ENCODE measurements at regions not wholly inside any gene's neighbourhood (a gene's known extent, or its start where the extent isn't known, plus 50 kb on each side); places are given as distances from the start of the nearest gene placed in this dataset.
"Not testable (repeated sequence)": the region's sequence is repeated elsewhere in the genome, so short reads cannot be mapped to it uniquely, and the experiment has no call there.

DNA sequence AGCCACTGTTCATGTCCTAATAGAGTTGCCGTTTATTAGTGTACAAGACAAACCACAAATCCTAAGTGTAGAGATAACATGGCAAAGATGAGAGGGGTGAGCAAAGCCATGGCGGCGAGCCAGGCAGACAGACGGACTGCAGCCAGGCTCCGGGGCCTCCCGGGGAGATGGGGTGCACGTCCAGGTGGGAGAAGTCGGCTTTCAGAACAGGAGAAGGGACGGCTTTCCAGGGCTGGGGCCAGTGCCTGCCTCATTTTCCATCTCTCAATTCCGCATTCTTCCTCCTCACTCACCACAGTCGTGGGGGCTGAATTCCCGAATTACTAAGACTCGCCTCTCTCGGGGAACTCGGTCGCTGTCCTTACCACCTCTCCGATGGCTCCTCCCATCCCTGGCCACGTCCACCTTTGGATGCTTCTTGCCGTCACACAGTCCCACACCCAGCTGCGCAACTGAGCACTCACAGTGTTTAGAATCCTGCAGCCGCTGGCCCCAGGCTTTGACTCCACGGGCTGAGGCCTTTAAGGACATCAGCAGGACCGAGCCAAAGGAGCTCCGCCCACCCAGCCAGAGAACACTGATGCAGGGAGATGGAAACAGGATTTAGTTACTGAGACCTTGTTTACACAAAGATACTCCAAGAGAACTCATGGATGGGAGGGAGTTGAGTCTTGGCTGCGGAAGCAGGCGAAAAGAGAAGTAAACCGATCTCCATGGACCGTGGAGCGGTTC lies 59.7 kb downstream of the RNF112 start:
- H3K27ac ChIP-seq: no peak overlapping the region
- ATAC-seq: peak; percentile 30 to 87 (median 68)
- H3K27me3 ChIP-seq (ENCODE audit: insufficient read depth in 3 of 3, low read length in 2 of 3): peaks cover 0 to 2% (median 0%) of the 10 kb centered on the region in 3 donors
- H3K9me3 ChIP-seq: no peaks in the 10 kb centered on the region
- WGBS, 3 donors: 21 to 29% (median 22%) methylated on average over 26 to 29 of the region's 29 CpGs
- H3K36me3 ChIP-seq (ENCODE audit: insufficient read depth in 1 of 2, low read depth in 1 of 2): no peaks in the 10 kb centered on the region
- intact Hi-C loops (cut with DNase I): no loop called here
- peak; percentile 75 to 90 for DNase-seq
- no peaks in the 10 kb centered on the region for H3K4me1 ChIP-seq
- peak overlapping the region; percentile 22 for H3K4me3 ChIP-seq
- TF ChIP-seq CTCF (IDR thresholded peaks at IDR 0.05): no peak

DNA sequence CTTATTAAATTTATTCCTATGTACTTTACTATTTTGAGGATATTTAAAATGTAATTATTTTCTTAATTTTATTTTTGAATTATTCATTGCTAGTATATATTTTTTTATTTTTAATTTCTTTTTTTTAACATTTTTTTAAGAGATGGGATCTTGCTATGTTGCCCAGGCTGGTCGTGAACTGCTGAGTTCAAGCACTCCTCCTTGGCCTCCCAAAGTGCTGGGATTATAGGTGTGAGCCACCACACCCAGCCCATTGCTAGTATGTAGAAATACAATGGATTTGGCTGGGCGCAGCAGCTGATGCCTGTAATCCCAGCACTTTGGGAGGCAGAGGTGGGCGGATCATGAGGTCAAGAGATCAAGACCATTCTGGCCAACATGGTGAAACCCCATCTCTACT lies 59.2 kb upstream of the SLC47A1 start:
- H3K9me3 ChIP-seq; intact Hi-C loops (cut with DNase I); DNase-seq; H3K4me3 ChIP-seq; H3K27me3 ChIP-seq (ENCODE audit: insufficient read depth in 3 of 3, low read length in 2 of 3); H3K4me1 ChIP-seq; ATAC-seq; H3K27ac ChIP-seq; H3K36me3 ChIP-seq (ENCODE audit: insufficient read depth in 1 of 2, low read depth in 1 of 2): not testable (repeated sequence)
- WGBS, 3 donors: 91 to 98% (median 96%) methylated on average over 3 of the region's 3 CpGs

- H3K27me3 ChIP-seq (ENCODE audit: insufficient read depth in 3 of 3, low read length in 2 of 3); H3K36me3 ChIP-seq (ENCODE audit: insufficient read depth in 1 of 2, low read depth in 1 of 2); H3K27ac ChIP-seq; H3K9me3 ChIP-seq; H3K4me3 ChIP-seq; H3K4me1 ChIP-seq; DNase-seq; ATAC-seq; intact Hi-C loops (cut with DNase I): not testable (repeated sequence)
- 89 to 97% (median 97%) methylated on average over 5 to 28 of the region's 31 CpGs for WGBS, 3 donors
Observed at GRCh38 chr17:19475800-19476199, 57.9 kb upstream of the SLC47A1 start.

GRCh38 chr17:19482576-19482975 lies 51.1 kb upstream of the SLC47A1 start:
- Histone ChIP-seq H3K36me3 (ENCODE audit: insufficient read depth in 1 of 2, low read depth in 1 of 2) (no peaks in the 10 kb centered on the region), H3K4me3 (no peak overlapping the region), H3K27ac (no peak overlapping the region), H3K27me3 (ENCODE audit: insufficient read depth in 3 of 3, low read length in 2 of 3) (no peaks in the 10 kb centered on the region), H3K9me3 (no peaks in the 10 kb centered on the region), H3K4me1 (no peaks in the 10 kb centered on the region)
- no peak for ATAC-seq
- intact Hi-C loops (cut with DNase I): no loop called here
- TF ChIP-seq CTCF (IDR thresholded peaks at IDR 0.05): no peak
- 46 to 63% (median 47%) methylated on average over 1 of the region's 1 CpG for WGBS, 3 donors
- DNase-seq: no peak
